Testis (tissue), 2 donors: ENCODE measurements at regions not wholly inside any gene's neighbourhood (a gene's known extent, or its start where the extent isn't known, plus 50 kb on each side); places are given as distances from the start of the nearest gene placed in this dataset.

Source experiments
- CTCF ChIP-seq, 3 experiments: fragments of 450-650 bp in 2 of 3; fragments of 200-600 bp in 1 of 3; sonication (generic) in 1 of 3; IDR thresholded peaks; one replicate each; pipeline ENCODE4 v1.5.1; 2016 to 2019; ENCODE audit warnings: antibody characterized with exemption in 3 of 3, mild to moderate bottlenecking in 2 of 3, moderate library complexity in 1 of 3
- POLR2A ChIP-seq: fragments of 450-650 bp; IDR thresholded peaks from one replicate; pipeline ENCODE4 v1.6.1; 2017; ENCODE audit warnings: antibody characterized with exemption, mild to moderate bottlenecking, moderate library complexity

- TF ChIP-seq CTCF (IDR thresholded peaks at IDR 0.05) (no peak), POLR2A (no peak)
Observed at GRCh38 chr10:8946451-8946850, 892.0 kb downstream of the GATA3 start.
